Immature natural killer cell (primary cell): ENCODE measurements at regions not wholly inside any gene's neighbourhood (a gene's known extent, or its start where the extent isn't known, plus 50 kb on each side); places are given as distances from the start of the nearest gene placed in this dataset.

Experiments
- DNase-seq, 3 donors: peaks; one replicate each; pipeline ENCODE4 v3.0.0; 2022; ENCODE audit warnings: mixed read lengths in 1 of 3
- H3K27ac Mint-ChIP-seq, 6 donors: one replicate each; pipeline ENCODE4 v1.8.0; 2020; ENCODE audit warnings: mixed read lengths in 6 of 6, mild to moderate bottlenecking in 5 of 6, inconsistent platforms in 4 of 6, moderate library complexity in 3 of 6
- H3K27me3 Mint-ChIP-seq, 3 donors: one replicate each; pipeline ENCODE4 v1.8.0; 2020 to 2021; ENCODE audit warnings: low read depth in 3 of 3, mild to moderate bottlenecking in 3 of 3, mixed read lengths in 3 of 3, moderate library complexity in 3 of 3, inconsistent platforms in 1 of 3
- H3K36me3 Mint-ChIP-seq, 3 donors: one replicate each; pipeline ENCODE4 v1.8.0; 2020; ENCODE audit warnings: mixed read lengths in 3 of 3, inconsistent platforms in 2 of 3, mild to moderate bottlenecking in 2 of 3
- H3K4me1 Mint-ChIP-seq, 2 donors: one replicate each; pipeline ENCODE4 v1.8.0; 2020; ENCODE audit warnings: inconsistent platforms in 2 of 2, mild to moderate bottlenecking in 2 of 2, mixed read lengths in 2 of 2, moderate library complexity in 1 of 2
- H3K4me3 Mint-ChIP-seq, 5 donors: one replicate each; pipeline ENCODE4 v1.8.0; 2020; ENCODE audit warnings: mild to moderate bottlenecking in 5 of 5, mixed read lengths in 5 of 5, inconsistent platforms in 3 of 5, moderate library complexity in 3 of 5
- H3K9me3 Mint-ChIP-seq, 6 donors: one replicate each; pipeline ENCODE4 v1.8.0; 2020; ENCODE audit warnings: mild to moderate bottlenecking in 6 of 6, mixed read lengths in 6 of 6, inconsistent platforms in 4 of 6, moderate library complexity in 3 of 6

DNA sequence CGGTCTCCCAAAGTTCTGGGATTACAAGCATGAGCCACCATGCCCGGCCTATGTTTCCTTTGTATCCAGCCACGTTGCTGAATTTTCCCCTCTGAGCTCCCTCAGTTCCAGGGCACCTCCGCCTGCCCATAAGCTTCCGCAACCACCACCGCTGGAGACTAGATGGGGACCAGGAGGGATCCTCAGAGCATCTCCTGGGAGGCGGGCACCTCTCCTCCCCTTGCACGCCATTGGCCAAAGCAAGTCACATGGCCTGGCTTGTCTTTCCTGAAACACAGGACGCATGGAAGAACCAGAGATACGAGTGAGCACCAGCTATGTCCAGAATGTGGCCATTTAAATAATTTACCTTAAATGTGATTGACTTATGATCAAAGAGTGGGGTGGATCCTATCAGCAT, 388.3 kb downstream of the BRD1 start:
- H3K9me3 Mint-ChIP-seq = no peaks in the 10 kb centered on the region
- no peaks in the 10 kb centered on the region for H3K36me3 Mint-ChIP-seq
- H3K27ac Mint-ChIP-seq = no peak overlapping the region
- peaks cover 2 to 4% (median 3%) of the 10 kb centered on the region in 3 donors for H3K27me3 Mint-ChIP-seq
- no peak for DNase-seq
- no peaks in the 10 kb centered on the region for H3K4me1 Mint-ChIP-seq
- no peak overlapping the region for H3K4me3 Mint-ChIP-seq

- H3K27me3 Mint-ChIP-seq = peaks cover 2 to 4% (median 3%) of the 10 kb centered on the region in 3 donors
- no peak for DNase-seq
- no peak overlapping the region for H3K4me3 Mint-ChIP-seq
- no peaks in the 10 kb centered on the region for H3K36me3 Mint-ChIP-seq
- H3K27ac Mint-ChIP-seq = no peak overlapping the region
- no peaks in the 10 kb centered on the region for H3K4me1 Mint-ChIP-seq
- H3K9me3 Mint-ChIP-seq = no peaks in the 10 kb centered on the region
These were observed 389.7 kb downstream of the BRD1 start for GRCh38 chr22:49437956-49438355.

DNA sequence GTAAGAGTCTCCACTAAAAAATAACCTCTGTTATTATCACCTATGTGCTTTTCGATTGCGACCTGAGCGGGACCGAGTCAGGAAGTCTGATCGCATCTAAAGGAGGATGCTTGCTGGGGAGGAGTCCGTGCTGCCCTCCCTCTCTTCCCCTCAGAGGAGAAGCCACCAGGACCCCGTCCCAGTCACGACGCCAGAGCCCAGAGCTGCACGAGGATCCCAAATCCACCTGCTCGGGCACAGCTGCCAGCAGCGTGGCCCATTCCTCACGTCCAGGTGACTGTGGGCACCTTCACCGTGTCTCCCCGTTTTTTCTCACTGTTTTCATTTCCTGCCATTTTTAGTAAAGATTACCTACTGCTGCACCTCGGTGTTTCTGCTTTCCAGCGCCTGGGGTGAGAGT, 390.3 kb downstream of the BRD1 start:
- Mint-ChIP-seq H3K4me3 (no peak overlapping the region), H3K36me3 (no peaks in the 10 kb centered on the region), H3K27me3 (peaks cover 0 to 4% (median 3%) of the 10 kb centered on the region in 3 donors), H3K4me1 (no peaks in the 10 kb centered on the region), H3K9me3 (no peaks in the 10 kb centered on the region), H3K27ac (no peak overlapping the region)
- DNase-seq = no peak

DNA sequence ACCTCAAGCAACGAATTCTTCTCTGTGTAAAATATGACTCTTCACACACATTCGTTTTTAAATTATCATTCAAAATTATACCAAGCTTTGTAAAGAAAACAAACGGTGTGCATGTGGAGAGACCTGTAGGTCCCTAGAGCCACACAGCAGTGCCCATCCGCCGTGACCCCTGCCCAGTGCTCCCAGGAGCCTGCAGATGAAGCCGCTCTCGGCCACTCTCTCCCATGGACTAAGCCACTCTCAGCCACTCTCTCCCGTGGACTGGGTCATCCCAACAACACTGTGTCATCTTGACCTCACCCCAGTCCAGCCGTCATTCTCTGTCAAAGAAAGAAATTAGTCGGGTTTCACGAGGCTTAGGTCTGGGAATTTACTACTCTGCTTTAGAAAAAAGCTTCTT, 391.6 kb downstream of the BRD1 start:
- H3K27me3 Mint-ChIP-seq = peaks cover 0 to 7% (median 3%) of the 10 kb centered on the region in 3 donors
- H3K36me3 Mint-ChIP-seq = no peaks in the 10 kb centered on the region
- no peak for DNase-seq
- no peaks in the 10 kb centered on the region for H3K9me3 Mint-ChIP-seq
- H3K27ac Mint-ChIP-seq = no peak overlapping the region
- H3K4me3 Mint-ChIP-seq = no peak overlapping the region
- no peaks in the 10 kb centered on the region for H3K4me1 Mint-ChIP-seq

GRCh38 chr22:49435596-49435995, 392.1 kb downstream of the BRD1 start:
- Mint-ChIP-seq H3K9me3 (no peaks in the 10 kb centered on the region), H3K4me1 (no peaks in the 10 kb centered on the region), H3K27ac (no peak overlapping the region), H3K4me3 (no peak overlapping the region), H3K36me3 (no peaks in the 10 kb centered on the region), H3K27me3 (peaks cover 0 to 7% (median 3%) of the 10 kb centered on the region in 3 donors)
- DNase-seq = no peak

DNA sequence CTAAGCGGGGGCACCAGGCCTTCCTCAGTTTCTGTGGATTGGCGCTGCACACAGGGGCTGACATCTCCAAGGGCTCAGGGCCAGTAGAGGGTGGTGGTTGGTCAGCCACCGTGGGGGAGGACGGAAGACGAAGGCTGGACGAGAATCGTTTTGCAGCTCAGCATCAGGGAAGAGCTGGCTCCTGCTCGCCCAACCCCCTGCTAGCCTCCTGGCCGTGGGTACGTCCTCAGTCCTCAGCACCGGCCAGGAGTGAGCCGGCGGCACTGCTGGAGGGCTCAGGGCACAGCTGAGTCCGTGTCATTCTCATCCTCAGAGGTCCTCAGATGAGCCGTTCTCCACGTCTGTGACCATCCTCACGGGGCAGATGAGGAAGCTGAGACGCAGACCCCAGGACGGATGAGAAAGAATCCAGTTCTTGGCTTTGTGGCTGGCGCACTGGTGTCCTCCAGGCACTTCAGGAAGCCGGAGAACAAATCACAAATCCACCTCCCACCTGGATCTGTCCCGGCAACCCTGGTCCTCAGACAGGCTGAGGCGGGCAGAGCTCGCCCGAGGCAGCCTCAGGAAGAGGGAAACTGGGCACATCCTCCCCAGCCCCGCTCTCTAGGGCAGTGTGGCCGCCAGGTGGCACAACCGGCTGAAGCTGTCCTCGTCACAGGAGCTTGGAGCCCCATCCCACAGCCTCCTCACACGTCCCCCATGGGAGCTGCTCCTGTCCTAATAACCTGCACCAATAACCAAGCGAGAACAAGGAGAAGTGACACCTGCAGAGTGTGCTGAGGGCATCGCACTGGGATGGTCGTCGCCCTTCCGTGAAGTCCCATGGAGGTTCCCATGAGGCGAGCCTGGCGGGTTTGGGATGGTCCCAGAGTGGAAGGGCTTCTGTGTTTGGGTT, 393.7 kb downstream of the BRD1 start:
- H3K9me3 Mint-ChIP-seq = no peaks in the 10 kb centered on the region
- DNase-seq = no peak

GRCh38 chr22:49432897-49433443, 394.7 kb downstream of the BRD1 start:
- Mint-ChIP-seq H3K4me3 (no peak overlapping the region), H3K36me3 (no peaks in the 10 kb centered on the region), H3K27me3 (peaks cover 0 to 9% (median 2%) of the 10 kb centered on the region in 3 donors)

More for the DNA sequence above, 393.7 kb downstream of the BRD1 start:
- no peaks in the 10 kb centered on the region for H3K36me3 Mint-ChIP-seq
- no peak overlapping the region for H3K4me3 Mint-ChIP-seq
- no peak overlapping the region for H3K27ac Mint-ChIP-seq
- H3K4me1 Mint-ChIP-seq = no peaks in the 10 kb centered on the region
- peaks cover 0 to 9% (median 3%) of the 10 kb centered on the region in 3 donors for H3K27me3 Mint-ChIP-seq

GRCh38 chr22:49432211-49432896, 395.3 kb downstream of the BRD1 start:
- no peak overlapping the region for H3K27ac Mint-ChIP-seq

More at GRCh38 chr22:49432897-49433443, 394.7 kb downstream of the BRD1 start:
- no peaks in the 10 kb centered on the region for H3K4me1 Mint-ChIP-seq
- DNase-seq = no peak
- no peaks in the 10 kb centered on the region for H3K9me3 Mint-ChIP-seq
- no peak overlapping the region for H3K27ac Mint-ChIP-seq

GRCh38 chr22:49431551-49431950, 396.1 kb downstream of the BRD1 start:
- Mint-ChIP-seq H3K9me3 (peaks cover 0 to 2% (median 0%) of the 10 kb centered on the region in 6 donors), H3K4me1 (no peaks in the 10 kb centered on the region), H3K27me3 (peaks cover 1 to 9% (median 4%) of the 10 kb centered on the region in 3 donors), H3K27ac (no peak overlapping the region), H3K4me3 (no peak overlapping the region), H3K36me3 (no peaks in the 10 kb centered on the region)
- DNase-seq = no peak

More at GRCh38 chr22:49432211-49432896, 395.3 kb downstream of the BRD1 start:
- Mint-ChIP-seq H3K4me3 (no peak overlapping the region), H3K9me3 (no peaks in the 10 kb centered on the region), H3K27me3 (peaks cover 0 to 9% (median 4%) of the 10 kb centered on the region in 3 donors), H3K4me1 (no peaks in the 10 kb centered on the region), H3K36me3 (no peaks in the 10 kb centered on the region)
- DNase-seq = no peak

DNA sequence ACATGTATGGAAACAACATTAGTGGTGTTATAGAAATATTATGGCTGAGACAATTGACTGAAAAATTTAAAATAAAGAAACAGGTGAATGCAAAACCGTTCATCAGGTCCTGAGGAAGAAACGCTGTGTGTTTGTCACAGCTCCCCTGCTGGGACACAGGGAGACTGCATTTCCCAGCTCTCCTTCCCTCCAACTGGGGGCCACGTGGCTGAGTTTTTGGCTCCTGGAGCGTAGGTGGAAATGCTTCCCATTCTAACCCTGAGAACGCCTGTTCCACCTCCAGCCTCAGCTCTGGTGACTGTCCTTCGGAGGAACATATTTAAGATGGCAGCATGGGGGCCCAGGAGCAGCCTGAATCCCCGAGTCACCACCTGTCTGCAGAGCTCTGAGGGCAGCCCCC, 398.6 kb downstream of the BRD1 start:
- peaks cover 2 to 6% (median 4%) of the 10 kb centered on the region in 3 donors for H3K27me3 Mint-ChIP-seq
- no peak for DNase-seq
- H3K27ac Mint-ChIP-seq = no peak overlapping the region
- H3K4me1 Mint-ChIP-seq = no peaks in the 10 kb centered on the region
- H3K36me3 Mint-ChIP-seq = no peaks in the 10 kb centered on the region
- no peak overlapping the region for H3K4me3 Mint-ChIP-seq
- H3K9me3 Mint-ChIP-seq = peaks cover 0 to 2% (median 0%) of the 10 kb centered on the region in 6 donors

DNA sequence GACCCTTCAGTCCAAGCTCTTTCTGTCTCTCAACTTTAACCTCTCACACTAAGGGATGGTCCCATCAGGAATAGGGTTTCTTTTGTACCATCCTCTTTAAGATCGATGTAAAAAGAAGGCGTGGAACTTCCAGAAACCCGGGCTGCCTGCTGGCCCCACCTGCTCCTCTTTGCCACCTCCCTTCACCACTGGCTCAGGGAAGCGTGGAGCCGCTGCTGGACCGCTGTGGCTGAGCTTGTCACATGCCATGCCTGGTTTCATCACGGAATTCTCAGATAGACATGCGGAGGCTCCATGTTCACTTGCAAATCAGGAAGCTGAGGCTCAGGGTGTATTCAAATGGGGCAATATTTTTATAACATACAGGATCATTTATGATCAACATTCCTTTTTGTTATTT, 399.7 kb downstream of the BRD1 start:
- no peak overlapping the region for H3K27ac Mint-ChIP-seq
- H3K27me3 Mint-ChIP-seq = peaks cover 2 to 6% (median 4%) of the 10 kb centered on the region in 3 donors
- H3K36me3 Mint-ChIP-seq = no peaks in the 10 kb centered on the region
- no peak for DNase-seq
- no peak overlapping the region for H3K4me3 Mint-ChIP-seq
- no peaks in the 10 kb centered on the region for H3K4me1 Mint-ChIP-seq
- peaks cover 0 to 2% (median 0%) of the 10 kb centered on the region in 6 donors for H3K9me3 Mint-ChIP-seq

DNA sequence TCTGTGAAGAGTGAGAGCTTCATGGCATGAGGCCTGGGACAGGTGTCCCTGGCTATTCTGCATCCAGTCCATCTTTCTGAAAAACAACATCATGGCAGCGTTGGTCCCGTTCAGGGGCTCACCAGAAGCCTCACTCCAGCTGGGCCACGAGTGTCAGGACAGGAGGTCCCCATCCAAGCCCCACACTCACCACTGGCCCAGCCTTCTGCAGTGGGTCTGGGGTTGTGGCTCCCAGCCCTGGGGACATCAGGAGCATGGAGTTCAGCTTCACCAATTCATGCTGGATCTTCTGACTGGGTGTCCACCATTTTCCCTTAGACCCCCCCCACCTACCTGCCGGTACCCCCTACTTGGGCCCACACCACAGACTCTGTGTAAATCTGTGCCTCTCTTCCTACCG, 400.3 kb downstream of the BRD1 start:
- H3K36me3 Mint-ChIP-seq = no peaks in the 10 kb centered on the region
- no peak for DNase-seq
- no peaks in the 10 kb centered on the region for H3K4me1 Mint-ChIP-seq
- H3K27ac Mint-ChIP-seq = no peak overlapping the region
- no peak overlapping the region for H3K4me3 Mint-ChIP-seq
- H3K27me3 Mint-ChIP-seq = peaks cover 2 to 6% (median 4%) of the 10 kb centered on the region in 3 donors
- H3K9me3 Mint-ChIP-seq = peaks cover 0 to 2% (median 0%) of the 10 kb centered on the region in 6 donors

- Mint-ChIP-seq H3K36me3 (no peaks in the 10 kb centered on the region), H3K27ac (no peak overlapping the region), H3K9me3 (peaks cover 0 to 2% (median 0%) of the 10 kb centered on the region in 6 donors), H3K27me3 (peaks cover 2 to 4% (median 3%) of the 10 kb centered on the region in 3 donors), H3K4me3 (no peak overlapping the region), H3K4me1 (no peaks in the 10 kb centered on the region)
- DNase-seq = no peak
These were observed 400.9 kb downstream of the BRD1 start for GRCh38 chr22:49426618-49427266.
